Vagina (tissue), 2 donors: ENCODE measurements at regions not wholly inside any gene's neighbourhood (a gene's known extent, or its start where the extent isn't known, plus 50 kb on each side); places are given as distances from the start of the nearest gene placed in this dataset.
"Not testable (repeated sequence)": the region's sequence is repeated elsewhere in the genome, so short reads cannot be mapped to it uniquely, and the experiment has no call there.

Source experiments
- CTCF ChIP-seq, 3 experiments: fragments of 450-650 bp in 2 of 3; fragments of 200-600 bp in 1 of 3; sonication (generic) in 1 of 3; IDR thresholded peaks; one replicate each; pipeline ENCODE4 v1.5.1; 2017 to 2019; ENCODE audit warnings: antibody characterized with exemption in 3 of 3, mild to moderate bottlenecking in 2 of 3, moderate library complexity in 2 of 3
- POLR2A ChIP-seq, 2 donors: fragments of 450-650 bp; IDR thresholded peaks; one replicate each; pipeline ENCODE4 v1.6.1; 2017; ENCODE audit warnings: antibody characterized with exemption in 2 of 2, mild to moderate bottlenecking in 2 of 2, moderate library complexity in 2 of 2
- POLR2AphosphoS5 ChIP-seq, 2 donors: sonication (generic); formaldehyde crosslinking; IDR thresholded peaks; one replicate each; pipeline ENCODE4 v1.9.0; 2017; ENCODE audit warnings: antibody characterized with exemption in 2 of 2, mild to moderate bottlenecking in 2 of 2, low read depth in 1 of 2; ENCODE audit not compliant: insufficient read depth in 1 of 2

GRCh38 chr7:66461397-66461796, 167.3 kb upstream of the KCTD7 start:
- TF ChIP-seq POLR2A (IDR thresholded peaks at IDR 0.05); CTCF (IDR thresholded peaks at IDR 0.05); POLR2AphosphoS5 (IDR thresholded peaks at IDR 0.05; ENCODE audit: insufficient read depth in 1 of 2, low read depth in 1 of 2): not testable (repeated sequence)
